ENCODE measurements at regions not wholly inside any gene's neighbourhood (a gene's known extent, or its start where the extent isn't known, plus 50 kb on each side); places are given as distances from the start of the nearest gene placed in this dataset.

DNA sequence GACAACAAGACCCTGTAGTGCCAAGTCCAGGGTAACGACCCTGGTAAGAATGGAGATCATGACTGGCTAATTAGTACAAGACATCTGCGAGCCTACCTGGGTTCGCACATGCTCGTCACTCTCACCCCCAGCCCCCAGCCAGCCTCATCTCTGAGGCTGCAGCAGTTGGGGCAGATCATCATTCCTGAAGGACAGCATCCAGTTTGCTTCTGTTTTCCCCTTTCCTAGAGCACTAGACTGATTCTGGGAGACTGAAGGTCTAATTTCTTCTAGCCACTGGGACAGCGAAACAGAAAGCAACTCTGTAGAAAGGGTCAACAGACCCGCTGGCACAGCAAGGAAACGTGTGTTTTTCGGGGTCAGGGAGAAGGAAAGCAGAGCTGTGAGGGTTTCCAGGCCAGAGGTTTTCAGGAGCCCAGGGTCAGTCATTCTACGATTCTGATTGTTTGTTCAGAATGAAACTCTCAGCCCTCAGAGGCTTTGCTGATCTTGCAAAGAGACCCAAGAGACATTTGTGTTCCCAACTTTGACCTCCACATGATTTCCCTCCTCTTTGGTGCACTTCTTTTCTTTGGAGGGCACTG is 343.1 kb upstream of the NOCT start:
- WGBS, 2 donors (ENCODE audit: low coverage in 1 of 2), result 74 to 78% methylated on average over 8 to 9 of the region's 9 CpGs
- in situ Hi-C loops (cut with MboI; ENCODE audit: low pct_ligation_motif_present in 1 of 4, low pct_unique_long_range_greater_than_20kb in 1 of 4, low sequenced_read_pairs in 3 of 4), result no loop called here
- DNase-seq, result no peak
- Histone ChIP-seq H3K36me3 (no peaks in the 10 kb centered on the region), H3K4me3 (no peak overlapping the region), H3K9me3 (no peaks in the 10 kb centered on the region), H3K27ac (no peak overlapping the region), H3K27me3 (no peaks in the 10 kb centered on the region), H3K4me1 (no peaks in the 10 kb centered on the region)
- intact Hi-C loops (cut with DNase I; ENCODE audit: low total_unique reads), result no loop called here
- TF ChIP-seq CTCF (IDR thresholded peaks at IDR 0.05) (no peak), EP300 (IDR thresholded peaks at IDR 0.05; ENCODE audit: low read depth) (no peak), POLR2A (IDR thresholded peaks at IDR 0.05) (no peak), POLR2AphosphoS5 (IDR thresholded peaks at IDR 0.05) (no peak)

GRCh38 chr4:138671606-138672084 is 343.9 kb upstream of the NOCT start:
- intact Hi-C loops (cut with DNase I; ENCODE audit: low total_unique reads), result no loop called here
- H3K27ac ChIP-seq, result no peak overlapping the region
- H3K4me3 ChIP-seq, result no peak overlapping the region
- H3K27me3 ChIP-seq, result no peaks in the 10 kb centered on the region
- in situ Hi-C loops (cut with MboI; ENCODE audit: low pct_ligation_motif_present in 1 of 4, low pct_unique_long_range_greater_than_20kb in 1 of 4, low sequenced_read_pairs in 3 of 4), result no loop called here
- TF ChIP-seq CTCF (IDR thresholded peaks at IDR 0.05) (no peak), POLR2A (IDR thresholded peaks at IDR 0.05) (no peak), EP300 (IDR thresholded peaks at IDR 0.05; ENCODE audit: low read depth) (no peak), POLR2AphosphoS5 (IDR thresholded peaks at IDR 0.05) (no peak)
- no peaks in the 10 kb centered on the region for H3K36me3 ChIP-seq
- H3K4me1 ChIP-seq, result no peaks in the 10 kb centered on the region
- DNase-seq, result no peak
- 60 to 77% methylated on average over 2 to 3 of the region's 3 CpGs for WGBS, 2 donors (ENCODE audit: low coverage in 1 of 2)
- H3K9me3 ChIP-seq, result no peaks in the 10 kb centered on the region

- Histone ChIP-seq H3K4me3 (no peak overlapping the region), H3K27ac (no peak overlapping the region), H3K4me1 (no peaks in the 10 kb centered on the region), H3K27me3 (no peaks in the 10 kb centered on the region), H3K9me3 (no peaks in the 10 kb centered on the region), H3K36me3 (no peaks in the 10 kb centered on the region)
- no peak for TF ChIP-seq EP300 (IDR thresholded peaks at IDR 0.05; ENCODE audit: low read depth)
- no peak for TF ChIP-seq POLR2AphosphoS5 (IDR thresholded peaks at IDR 0.05)
- no peak for TF ChIP-seq POLR2A (IDR thresholded peaks at IDR 0.05)
- no peak for TF ChIP-seq CTCF (IDR thresholded peaks at IDR 0.05)
- intact Hi-C loops (cut with DNase I; ENCODE audit: low total_unique reads), result no loop called here
- no peak for DNase-seq
- in situ Hi-C loops (cut with MboI; ENCODE audit: low pct_ligation_motif_present in 1 of 4, low pct_unique_long_range_greater_than_20kb in 1 of 4, low sequenced_read_pairs in 3 of 4), result no loop called here
Measured at GRCh38 chr4:138671106-138671505, 344.5 kb upstream of the NOCT start.

- in situ Hi-C loops (cut with MboI; ENCODE audit: low pct_ligation_motif_present in 1 of 4, low pct_unique_long_range_greater_than_20kb in 1 of 4, low sequenced_read_pairs in 3 of 4), result no loop called here
- Histone ChIP-seq H3K4me3 (no peak overlapping the region), H3K9me3 (no peaks in the 10 kb centered on the region), H3K4me1 (no peaks in the 10 kb centered on the region), H3K36me3 (no peaks in the 10 kb centered on the region), H3K27ac (no peak overlapping the region), H3K27me3 (no peaks in the 10 kb centered on the region)
- 83 to 93% methylated on average over 4 to 5 of the region's 5 CpGs for WGBS, 2 donors (ENCODE audit: low coverage in 1 of 2)
- intact Hi-C loops (cut with DNase I; ENCODE audit: low total_unique reads), result no loop called here
- no peak for DNase-seq
- TF ChIP-seq EP300 (IDR thresholded peaks at IDR 0.05; ENCODE audit: low read depth), result no peak
- no peak for TF ChIP-seq POLR2AphosphoS5 (IDR thresholded peaks at IDR 0.05)
- no peak for TF ChIP-seq CTCF (IDR thresholded peaks at IDR 0.05)
- no peak for TF ChIP-seq POLR2A (IDR thresholded peaks at IDR 0.05)
Measured at GRCh38 chr4:138670681-138671080, 344.9 kb upstream of the NOCT start.
